BJ (cell line): ENCODE measurements at regions not wholly inside any gene's neighbourhood (a gene's known extent, or its start where the extent isn't known, plus 50 kb on each side); places are given as distances from the start of the nearest gene placed in this dataset.

Experiments used
- CTCF ChIA-PET: fragments of 350-600 bp; formaldehyde crosslinking; extraction: SDS; loops from one replicate; lab custom pipeline; 2021; ENCODE audit warnings: antibody characterized with exemption, inconsistent platforms; lab: Yijun Ruan, JAX
- POLR2A ChIA-PET: fragments of 300-600 bp; sonication (Branson Sonifier 250); formaldehyde crosslinking; extraction: SDS; loops from one replicate; lab custom pipeline; 2021; ENCODE audit warnings: antibody characterized with exemption; lab: Charles Lee
- DNase-seq: peaks from one replicate; pipeline ENCODE4 v3.0.0-alpha.2; 2011; ENCODE audit warnings: low read depth
- H3K27me3 ChIP-seq: 2 replicates; pipeline ENCODE4 v1.6.0; 2011; ENCODE audit warnings: low read length; ENCODE audit not compliant: control insufficient read depth, insufficient read depth
- H3K36me3 ChIP-seq: 2 replicates; pipeline ENCODE4 v1.5.1; 2011; ENCODE audit warnings: low read length; ENCODE audit not compliant: control insufficient read depth, insufficient read depth
- H3K4me3 ChIP-seq: 2 replicates; pipeline ENCODE4 v1.5.1; 2011; ENCODE audit warnings: low read depth, mild to moderate bottlenecking, control low read depth, low read length
- CTCF ChIP-seq: IDR thresholded peaks from 2 replicates; pipeline ENCODE4 v1.5.1; 2011; ENCODE audit warnings: low read depth, mild to moderate bottlenecking, control low read depth, inconsistent platforms, low read length, moderate library complexity; ENCODE audit not compliant: insufficient read depth

GRCh38 chr1:102282955-102283354 lies 286.2 kb upstream of the OLFM3 start:
- no peaks in the 10 kb centered on the region for H3K27me3 ChIP-seq
- H3K4me3 ChIP-seq, result no peak overlapping the region
- no peak for TF ChIP-seq CTCF
- ChIA-PET POLR2A (no interaction called here), CTCF (no interaction called here)
- no peaks in the 10 kb centered on the region for H3K36me3 ChIP-seq
- DNase-seq, result no peak

- H3K36me3 ChIP-seq, result no peaks in the 10 kb centered on the region
- no peak overlapping the region for H3K4me3 ChIP-seq
- no peak for TF ChIP-seq CTCF
- ChIA-PET POLR2A (no interaction called here), CTCF (no interaction called here)
- no peaks in the 10 kb centered on the region for H3K27me3 ChIP-seq
- no peak for DNase-seq
Observed at GRCh38 chr1:102262994-102263393, 266.3 kb upstream of the OLFM3 start.

- Histone ChIP-seq H3K4me3 (no peak overlapping the region), H3K27me3 (no peaks in the 10 kb centered on the region), H3K36me3 (no peaks in the 10 kb centered on the region)
- no peak for TF ChIP-seq CTCF
- ChIA-PET CTCF (no interaction called here), POLR2A (no interaction called here)
- no peak for DNase-seq
Observed at GRCh38 chr1:102252731-102253505, 256.2 kb upstream of the OLFM3 start.

GRCh38 chr1:102241431-102242338 lies 245.0 kb upstream of the OLFM3 start:
- ChIA-PET POLR2A (no interaction called here), CTCF (no interaction called here)
- Histone ChIP-seq H3K27me3 (no peaks in the 10 kb centered on the region), H3K36me3 (no peaks in the 10 kb centered on the region), H3K4me3 (no peak overlapping the region)
- no peak for DNase-seq
- TF ChIP-seq CTCF, result no peak

- no peak for TF ChIP-seq CTCF
- Histone ChIP-seq H3K27me3 (no peaks in the 10 kb centered on the region), H3K4me3 (no peak overlapping the region), H3K36me3 (no peaks in the 10 kb centered on the region)
- DNase-seq, result no peak
- ChIA-PET POLR2A (no interaction called here), CTCF (no interaction called here)
Observed at GRCh38 chr1:102239247-102239646, 242.5 kb upstream of the OLFM3 start.
